ENCODE measurements at regions not wholly inside any gene's neighbourhood (a gene's known extent, or its start where the extent isn't known, plus 50 kb on each side); places are given as distances from the start of the nearest gene placed in this dataset.
"Not testable (repeated sequence)": the region's sequence is repeated elsewhere in the genome, so short reads cannot be mapped to it uniquely, and the experiment has no call there.

- no peaks in the 10 kb centered on the region for H3K27me3 ChIP-seq
- DNase-seq (ENCODE audit: low spot score in 2 of 2), result no peak
- H3K9me3 ChIP-seq, result no peaks in the 10 kb centered on the region
- no peak overlapping the region for H3K4me3 ChIP-seq
- intact Hi-C loops (cut with DNase I), result no loop called here
- no peaks in the 10 kb centered on the region for H3K4me1 ChIP-seq
- TF ChIP-seq, protein P1, sequence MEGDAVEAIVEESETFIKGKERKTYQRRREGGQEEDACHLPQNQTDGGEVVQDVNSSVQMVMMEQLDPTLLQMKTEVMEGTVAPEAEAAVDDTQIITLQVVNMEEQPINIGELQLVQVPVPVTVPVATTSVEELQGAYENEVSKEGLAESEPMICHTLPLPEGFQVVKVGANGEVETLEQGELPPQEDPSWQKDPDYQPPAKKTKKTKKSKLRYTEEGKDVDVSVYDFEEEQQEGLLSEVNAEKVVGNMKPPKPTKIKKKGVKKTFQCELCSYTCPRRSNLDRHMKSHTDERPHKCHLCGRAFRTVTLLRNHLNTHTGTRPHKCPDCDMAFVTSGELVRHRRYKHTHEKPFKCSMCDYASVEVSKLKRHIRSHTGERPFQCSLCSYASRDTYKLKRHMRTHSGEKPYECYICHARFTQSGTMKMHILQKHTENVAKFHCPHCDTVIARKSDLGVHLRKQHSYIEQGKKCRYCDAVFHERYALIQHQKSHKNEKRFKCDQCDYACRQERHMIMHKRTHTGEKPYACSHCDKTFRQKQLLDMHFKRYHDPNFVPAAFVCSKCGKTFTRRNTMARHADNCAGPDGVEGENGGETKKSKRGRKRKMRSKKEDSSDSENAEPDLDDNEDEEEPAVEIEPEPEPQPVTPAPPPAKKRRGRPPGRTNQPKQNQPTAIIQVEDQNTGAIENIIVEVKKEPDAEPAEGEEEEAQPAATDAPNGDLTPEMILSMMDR (IDR thresholded peaks at IDR 0.05), result no peak
- no peak overlapping the region for H3K27ac ChIP-seq
- no peaks in the 10 kb centered on the region for H3K36me3 ChIP-seq
These were observed 275.9 kb upstream of the MAP2 start for GRCh38 chr2:209147981-209148380.

DNA sequence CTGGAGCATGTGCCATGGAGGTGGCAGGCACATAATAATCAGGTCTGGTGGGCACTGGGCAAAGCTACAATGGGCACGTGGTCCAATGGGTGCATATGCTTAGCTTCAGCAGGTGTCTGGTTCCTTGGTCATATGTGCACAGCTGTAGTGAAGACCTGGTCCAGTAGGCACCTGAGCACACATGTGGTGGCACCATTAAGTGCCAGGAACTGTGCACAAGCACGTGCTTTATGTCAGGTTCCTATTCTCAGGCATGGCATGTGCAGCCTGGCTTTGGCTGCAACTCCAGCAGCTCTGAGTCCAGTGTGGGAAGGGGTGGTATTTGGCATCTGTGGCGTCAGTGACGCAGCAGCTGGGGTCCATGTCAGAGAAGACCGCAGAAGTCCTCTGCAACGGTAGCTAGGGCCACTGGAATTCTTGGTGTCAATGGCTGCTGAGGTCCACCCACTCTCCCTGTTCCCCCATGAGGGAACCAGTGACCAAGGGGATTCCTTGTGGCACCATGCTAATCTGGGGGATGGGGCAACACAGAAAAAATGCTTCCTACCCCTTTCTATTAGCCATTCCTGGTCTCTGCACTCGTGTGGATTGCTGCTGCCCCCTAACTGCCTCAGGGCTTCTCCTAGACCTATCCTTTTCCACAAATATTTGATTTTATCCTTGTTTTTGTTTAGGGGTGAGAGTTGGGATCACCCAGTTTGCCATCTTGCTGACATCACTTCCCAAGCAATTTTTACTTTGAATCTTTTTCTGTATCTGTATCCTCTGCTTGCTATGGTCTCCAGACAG is 262.9 kb upstream of the MAP2 start:
- H3K27me3 ChIP-seq, result no peaks in the 10 kb centered on the region
- TF ChIP-seq, protein P1 (IDR thresholded peaks at IDR 0.05), result no peak
- no peaks in the 10 kb centered on the region for H3K36me3 ChIP-seq
- no peaks in the 10 kb centered on the region for H3K9me3 ChIP-seq
- H3K4me1 ChIP-seq, result no peaks in the 10 kb centered on the region
- H3K27ac ChIP-seq, result no peak overlapping the region
- no peak overlapping the region for H3K4me3 ChIP-seq
- no peak for DNase-seq (ENCODE audit: low spot score in 2 of 2)
- intact Hi-C loops (cut with DNase I), result no loop called here

DNA sequence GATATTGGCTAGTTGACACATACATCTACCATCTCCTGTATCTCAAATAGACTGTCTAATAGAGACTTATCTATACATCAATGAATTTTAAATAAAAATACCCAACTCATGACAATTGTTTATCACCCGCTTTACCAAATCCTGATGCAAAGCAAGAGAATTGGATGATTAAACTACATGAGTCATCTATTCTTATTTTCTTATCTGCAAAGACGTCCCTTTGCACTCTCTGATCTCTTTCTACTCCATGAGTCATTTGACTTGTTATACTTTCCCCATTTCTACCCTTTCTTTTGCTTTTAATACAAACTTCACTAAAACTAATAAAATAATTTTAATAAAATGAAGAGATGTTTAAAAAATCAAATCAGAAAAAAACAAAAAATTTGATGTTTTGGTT is 261.7 kb upstream of the MAP2 start:
- H3K27ac ChIP-seq, result no peak overlapping the region
- H3K27me3 ChIP-seq, result no peaks in the 10 kb centered on the region
- no peak overlapping the region for H3K4me3 ChIP-seq
- intact Hi-C loops (cut with DNase I), result no loop called here
- no peaks in the 10 kb centered on the region for H3K9me3 ChIP-seq
- H3K36me3 ChIP-seq, result no peaks in the 10 kb centered on the region
- TF ChIP-seq, protein P1 (IDR thresholded peaks at IDR 0.05), result no peak
- DNase-seq (ENCODE audit: low spot score in 2 of 2), result no peak
- no peaks in the 10 kb centered on the region for H3K4me1 ChIP-seq

GRCh38 chr2:209181984-209182383 is 241.9 kb upstream of the MAP2 start:
- DNase-seq (ENCODE audit: low spot score in 2 of 2), result no peak
- Histone ChIP-seq H3K4me1 (no peaks in the 10 kb centered on the region), H3K4me3 (no peak overlapping the region), H3K9me3 (no peaks in the 10 kb centered on the region), H3K27me3 (no peaks in the 10 kb centered on the region), H3K36me3 (no peaks in the 10 kb centered on the region), H3K27ac (no peak overlapping the region)
- intact Hi-C loops (cut with DNase I), result no loop called here
- TF ChIP-seq, protein P1 (IDR thresholded peaks at IDR 0.05), result no peak

- H3K4me1 ChIP-seq; H3K4me3 ChIP-seq; H3K36me3 ChIP-seq; H3K27me3 ChIP-seq; H3K27ac ChIP-seq; H3K9me3 ChIP-seq; DNase-seq (ENCODE audit: low spot score in 2 of 2); intact Hi-C loops (cut with DNase I): not testable (repeated sequence)
These were observed 237.0 kb upstream of the MAP2 start for GRCh38 chr2:209186886-209187285.

DNA sequence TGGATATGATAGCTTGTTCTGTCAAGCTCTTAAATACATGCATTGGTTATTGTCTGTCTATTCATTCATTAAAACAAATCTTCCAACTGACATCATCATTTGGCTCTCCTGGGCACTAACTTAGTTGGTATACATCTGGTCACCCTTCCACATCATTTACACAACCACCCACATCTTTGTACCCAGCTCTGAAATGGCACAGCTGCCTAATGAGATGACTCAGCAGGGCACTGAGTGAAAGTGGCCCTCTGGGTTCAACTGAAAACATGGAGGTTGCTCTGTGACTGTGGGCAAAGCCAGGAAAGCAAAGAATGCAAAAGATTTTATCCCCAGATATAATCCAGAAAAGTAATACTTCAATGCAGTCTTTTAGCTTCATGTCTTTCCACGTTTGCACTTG is 234.0 kb upstream of the MAP2 start:
- no peaks in the 10 kb centered on the region for H3K27me3 ChIP-seq
- no peaks in the 10 kb centered on the region for H3K9me3 ChIP-seq
- H3K36me3 ChIP-seq, result no peaks in the 10 kb centered on the region
- H3K4me1 ChIP-seq, result no peaks in the 10 kb centered on the region
- DNase-seq (ENCODE audit: low spot score in 2 of 2), result no peak
- TF ChIP-seq, protein P1 (IDR thresholded peaks at IDR 0.05), result no peak
- H3K4me3 ChIP-seq, result no peak overlapping the region
- H3K27ac ChIP-seq, result no peak overlapping the region
- intact Hi-C loops (cut with DNase I), result no loop called here
